Smooth muscle cell (in vitro differentiated cells): ENCODE measurements at regions not wholly inside any gene's neighbourhood (a gene's known extent, or its start where the extent isn't known, plus 50 kb on each side); places are given as distances from the start of the nearest gene placed in this dataset.

Experiments
- DNase-seq: peaks from one replicate; lab custom pipeline; 2025; ENCODE audit not compliant: unreplicated experiment; lab: John Stamatoyannopoulos, UW
- H2AFZ ChIP-seq: fragments of 200-600 bp; sonication (generic); 2 replicates; pipeline ENCODE4 v1.6.0; 2016; ENCODE audit warnings: antibody characterized with exemption, low read depth, mild to moderate bottlenecking
- H3F3A ChIP-seq: fragments of 200-600 bp; sonication (generic); 2 replicates; pipeline ENCODE4 v1.6.0; 2017; ENCODE audit warnings: antibody characterized with exemption, low read depth
- H3K27ac ChIP-seq: fragments of 200-600 bp; sonication (generic); 2 replicates; pipeline ENCODE4 v1.5.1; 2016; ENCODE audit warnings: low read depth, mild to moderate bottlenecking
- H3K27me3 ChIP-seq: fragments of 200-600 bp; sonication (generic); 2 replicates; pipeline ENCODE4 v1.6.1; 2016; ENCODE audit warnings: low read depth, mild to moderate bottlenecking
- H3K36me3 ChIP-seq: fragments of 200-600 bp; sonication (generic); 2 replicates; pipeline ENCODE4 v1.5.1; 2016; ENCODE audit warnings: low read depth
- H3K4me1 ChIP-seq: fragments of 200-600 bp; sonication (generic); 2 replicates; pipeline ENCODE4 v1.5.1; 2016; ENCODE audit warnings: low read depth
- H3K4me2 ChIP-seq: fragments of 200-600 bp; sonication (generic); 2 replicates; pipeline ENCODE4 v1.6.0; 2016; ENCODE audit warnings: mild to moderate bottlenecking
- H3K4me3 ChIP-seq: fragments of 200-600 bp; sonication (generic); 2 replicates; pipeline ENCODE4 v1.5.1; 2016; ENCODE audit warnings: mild to moderate bottlenecking
- H3K79me2 ChIP-seq: fragments of 200-600 bp; sonication (generic); 2 replicates; pipeline ENCODE4 v1.6.0; 2016; ENCODE audit warnings: low read depth, mild to moderate bottlenecking
- H3K9ac ChIP-seq: fragments of 200-600 bp; sonication (generic); 2 replicates; pipeline ENCODE4 v1.6.0; 2016; ENCODE audit warnings: low read depth
- H3K9me3 ChIP-seq: fragments of 200-600 bp; sonication (generic); replicated peaks from 2 replicates; pipeline ENCODE4 v1.5.1; 2016; ENCODE audit warnings: low read depth
- H4K20me1 ChIP-seq: fragments of 200-600 bp; sonication (generic); 2 replicates; pipeline ENCODE4 v1.6.0; 2016; ENCODE audit warnings: low read depth
- WGBS: methylation state at CpG from one replicate; pipeline ENCODE4 v1.1.7; 2016; ENCODE audit warnings: low lambda C conversion rate; 5-methylcytosine and 5-hydroxymethylcytosine counted together
- TF ChIP-seq, protein P1 (sequence below): fragments of 200-600 bp; sonication (generic); IDR thresholded peaks from 2 replicates; pipeline ENCODE4 v1.5.1; 2017; ENCODE audit warnings: borderline replicate concordance, mild to moderate bottlenecking, antibody characterized with exemption; ENCODE audit not compliant: insufficient read depth, poor library complexity, severe bottlenecking

DNA sequence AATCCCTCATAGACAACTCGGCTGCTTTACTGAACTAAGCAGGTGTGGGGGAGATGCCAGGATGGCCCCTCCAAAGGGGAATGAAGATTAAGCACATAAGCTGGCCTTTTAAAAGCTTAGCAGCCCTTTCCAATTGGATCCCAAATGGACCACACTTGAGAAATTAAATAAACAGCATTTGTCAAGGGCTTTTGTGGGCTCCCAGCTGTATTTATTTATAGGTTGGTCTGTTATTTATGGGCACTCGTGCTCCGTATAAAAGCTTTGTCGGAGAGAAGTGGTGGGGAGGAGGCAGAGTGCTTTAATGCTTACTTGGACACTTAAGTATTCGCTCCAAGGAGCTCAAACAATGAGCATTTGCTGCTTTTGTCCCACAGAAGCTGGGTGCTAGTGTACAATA is 580.2 kb downstream of the MED13L start:
- Histone ChIP-seq H3F3A (no peaks in the 10 kb centered on the region), H2AFZ (no peak overlapping the region), H3K9me3 (no peaks in the 10 kb centered on the region), H3K4me2 (no peak overlapping the region), H3K27ac (no peak overlapping the region), H3K9ac (no peak overlapping the region), H3K4me3 (no peak overlapping the region), H3K36me3 (no peaks in the 10 kb centered on the region), H3K79me2 (no peaks in the 10 kb centered on the region), H3K4me1 (peaks cover 4% of the 10 kb centered on the region), H3K27me3 (no peaks in the 10 kb centered on the region), H4K20me1 (no peaks in the 10 kb centered on the region)
- DNase-seq = no peak
- TF ChIP-seq, protein P1, sequence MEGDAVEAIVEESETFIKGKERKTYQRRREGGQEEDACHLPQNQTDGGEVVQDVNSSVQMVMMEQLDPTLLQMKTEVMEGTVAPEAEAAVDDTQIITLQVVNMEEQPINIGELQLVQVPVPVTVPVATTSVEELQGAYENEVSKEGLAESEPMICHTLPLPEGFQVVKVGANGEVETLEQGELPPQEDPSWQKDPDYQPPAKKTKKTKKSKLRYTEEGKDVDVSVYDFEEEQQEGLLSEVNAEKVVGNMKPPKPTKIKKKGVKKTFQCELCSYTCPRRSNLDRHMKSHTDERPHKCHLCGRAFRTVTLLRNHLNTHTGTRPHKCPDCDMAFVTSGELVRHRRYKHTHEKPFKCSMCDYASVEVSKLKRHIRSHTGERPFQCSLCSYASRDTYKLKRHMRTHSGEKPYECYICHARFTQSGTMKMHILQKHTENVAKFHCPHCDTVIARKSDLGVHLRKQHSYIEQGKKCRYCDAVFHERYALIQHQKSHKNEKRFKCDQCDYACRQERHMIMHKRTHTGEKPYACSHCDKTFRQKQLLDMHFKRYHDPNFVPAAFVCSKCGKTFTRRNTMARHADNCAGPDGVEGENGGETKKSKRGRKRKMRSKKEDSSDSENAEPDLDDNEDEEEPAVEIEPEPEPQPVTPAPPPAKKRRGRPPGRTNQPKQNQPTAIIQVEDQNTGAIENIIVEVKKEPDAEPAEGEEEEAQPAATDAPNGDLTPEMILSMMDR = no peak
- 35% methylated on average over 5 of the region's 5 CpGs for WGBS

DNA sequence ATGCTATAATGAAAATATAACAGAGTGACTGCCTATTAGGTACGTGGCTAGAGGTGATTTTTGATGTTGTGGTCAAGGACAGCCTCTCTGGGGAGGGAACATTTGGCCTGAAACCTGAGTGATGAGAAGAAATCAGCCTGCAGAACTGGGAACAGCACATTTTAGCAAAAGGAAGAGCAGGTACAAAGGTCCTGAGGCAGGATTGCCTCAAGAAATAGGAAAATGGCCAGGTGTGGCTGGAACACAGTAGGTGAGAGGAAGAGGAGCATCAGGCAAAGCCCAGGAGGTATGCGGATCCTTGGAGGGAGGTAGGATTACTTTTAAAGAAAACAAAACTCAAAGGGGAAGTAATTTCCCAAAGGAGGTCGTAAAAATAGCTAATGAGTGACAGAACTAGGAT is 582.9 kb downstream of the MED13L start:
- DNase-seq = no peak
- H3F3A ChIP-seq = no peaks in the 10 kb centered on the region
- 88% methylated on average over 3 of the region's 3 CpGs for WGBS
- H3K4me3 ChIP-seq = no peak overlapping the region
- no peaks in the 10 kb centered on the region for H3K36me3 ChIP-seq
- no peaks in the 10 kb centered on the region for H3K27me3 ChIP-seq
- H3K4me2 ChIP-seq = no peak overlapping the region
- H3K79me2 ChIP-seq = no peaks in the 10 kb centered on the region
- peaks cover 4% of the 10 kb centered on the region for H3K4me1 ChIP-seq
- TF ChIP-seq, protein P1 = no peak
- H4K20me1 ChIP-seq = no peaks in the 10 kb centered on the region
- H2AFZ ChIP-seq = no peak overlapping the region
- no peak overlapping the region for H3K27ac ChIP-seq
- H3K9me3 ChIP-seq = no peaks in the 10 kb centered on the region
- H3K9ac ChIP-seq = no peak overlapping the region

DNA sequence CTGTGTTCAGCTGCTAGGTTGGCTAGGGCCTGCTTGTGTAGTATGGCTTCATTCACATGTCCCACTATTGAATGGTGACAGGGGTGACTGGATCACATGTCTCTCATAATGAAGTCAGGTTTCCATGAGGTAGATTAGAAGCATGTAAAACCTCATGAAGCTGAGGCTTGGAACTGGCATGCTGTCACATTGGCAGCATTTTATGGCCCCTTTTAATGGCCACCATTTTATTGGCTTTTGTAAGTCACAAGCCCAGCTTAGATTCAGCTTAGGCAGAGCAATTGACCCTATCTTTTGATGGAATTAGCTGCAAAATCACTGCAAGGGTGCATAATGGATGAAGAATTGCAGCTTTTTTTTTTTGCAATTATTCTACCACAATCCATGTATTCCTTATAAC is 583.5 kb downstream of the MED13L start:
- Histone ChIP-seq H3K79me2 (no peaks in the 10 kb centered on the region), H3K4me1 (peaks cover 4% of the 10 kb centered on the region), H2AFZ (no peak overlapping the region), H3K4me2 (no peak overlapping the region), H3K36me3 (no peaks in the 10 kb centered on the region), H3F3A (no peaks in the 10 kb centered on the region), H3K27ac (no peak overlapping the region), H3K9ac (no peak overlapping the region), H3K27me3 (no peaks in the 10 kb centered on the region), H4K20me1 (no peaks in the 10 kb centered on the region), H3K4me3 (no peak overlapping the region), H3K9me3 (no peaks in the 10 kb centered on the region)
- DNase-seq = no peak
- TF ChIP-seq, protein P1 = no peak

GRCh38 chr12:115691123-115691522 is 586.4 kb downstream of the MED13L start:
- peaks cover 4% of the 10 kb centered on the region for H3K4me1 ChIP-seq
- TF ChIP-seq, protein P1 = no peak
- DNase-seq = no peak

More at GRCh38 chr12:115691123-115691522, 586.4 kb downstream of the MED13L start:
- no peaks in the 10 kb centered on the region for H3K79me2 ChIP-seq
- H4K20me1 ChIP-seq = no peaks in the 10 kb centered on the region
- H3K9ac ChIP-seq = no peak overlapping the region
- WGBS = 90% methylated on average over 2 of the region's 2 CpGs
- no peak overlapping the region for H3K4me3 ChIP-seq
- no peaks in the 10 kb centered on the region for H3K27me3 ChIP-seq
- H2AFZ ChIP-seq = no peak overlapping the region
- no peaks in the 10 kb centered on the region for H3K9me3 ChIP-seq
- no peaks in the 10 kb centered on the region for H3F3A ChIP-seq
- H3K36me3 ChIP-seq = no peaks in the 10 kb centered on the region
- H3K4me2 ChIP-seq = no peak overlapping the region
- H3K27ac ChIP-seq = no peak overlapping the region
